HEK293T (cell line): ENCODE measurements at regions not wholly inside any gene's neighbourhood (a gene's known extent, or its start where the extent isn't known, plus 50 kb on each side); places are given as distances from the start of the nearest gene placed in this dataset.
A peak's percentile ranks its signal among the peaks of the same experiment; 100 is the strongest.

ENCODE experiments used
- CTCF ChIA-PET: fragments of 350-600 bp; formaldehyde crosslinking; extraction: SDS; loops from one replicate; lab custom pipeline; 2021; ENCODE audit warnings: antibody characterized with exemption, inconsistent platforms; lab: Yijun Ruan, JAX
- POLR2A ChIA-PET: fragments of 350-600 bp; formaldehyde crosslinking; extraction: SDS; loops from one replicate; lab custom pipeline; 2020; ENCODE audit warnings: antibody characterized with exemption, inconsistent platforms; lab: Yijun Ruan, JAX
- DNase-seq: peaks from one replicate; pipeline ENCODE4 v3.0.0; 2012; ENCODE audit warnings: mixed read lengths; ENCODE audit errors: extremely low spot score
- ARNT ChIP-seq: fragments of 450-650 bp; IDR thresholded peaks from 2 replicates; pipeline ENCODE4 v1.6.1; 2017; ENCODE audit warnings: mild to moderate bottlenecking
- BHLHE40 ChIP-seq: fragments of 450-650 bp; IDR thresholded peaks from 2 replicates; pipeline ENCODE4 v1.6.1; 2016; ENCODE audit warnings: mild to moderate bottlenecking, moderate library complexity, borderline replicate concordance
- CTBP1 ChIP-seq: fragments of 450-650 bp; IDR thresholded peaks from 2 replicates; pipeline ENCODE4 v1.6.1; 2016; ENCODE audit warnings: borderline replicate concordance
- ELF4 ChIP-seq: fragments of 450-650 bp; IDR thresholded peaks from 2 replicates; pipeline ENCODE4 v1.6.1; 2017; ENCODE audit warnings: antibody characterized with exemption
- FOXA1 ChIP-seq: fragments of 450-650 bp; IDR thresholded peaks from 2 replicates; pipeline ENCODE4 v1.6.1; 2016; ENCODE audit warnings: mild to moderate bottlenecking
- FOXK2 ChIP-seq: fragments of 450-650 bp; IDR thresholded peaks from 2 replicates; pipeline ENCODE4 v1.6.1; 2016; ENCODE audit warnings: mild to moderate bottlenecking
- FOXM1 ChIP-seq: fragments of 450-650 bp; IDR thresholded peaks from 2 replicates; pipeline ENCODE4 v1.6.1; 2017; ENCODE audit warnings: mild to moderate bottlenecking, borderline replicate concordance
- HDGF ChIP-seq: fragments of 450-650 bp; IDR thresholded peaks from 2 replicates; pipeline ENCODE4 v1.6.1; 2017; ENCODE audit warnings: antibody characterized with exemption, borderline replicate concordance
- L3MBTL2 ChIP-seq: fragments of 450-650 bp; conservative IDR thresholded peaks from 2 replicates; pipeline ENCODE4 v1.6.1; 2016; ENCODE audit warnings: mild to moderate bottlenecking
- LEF1 ChIP-seq: fragments of 450-650 bp; IDR thresholded peaks from 2 replicates; pipeline ENCODE4 v1.6.1; 2017; ENCODE audit warnings: mild to moderate bottlenecking, borderline replicate concordance
- NFRKB ChIP-seq: fragments of 450-650 bp; IDR thresholded peaks from 2 replicates; pipeline ENCODE4 v1.6.1; 2016; ENCODE audit warnings: mild to moderate bottlenecking, moderate library complexity
- SUZ12 ChIP-seq: fragments of 450-650 bp; IDR thresholded peaks from 2 replicates; pipeline ENCODE4 v1.6.1; 2016; ENCODE audit warnings: mild to moderate bottlenecking
- TARDBP ChIP-seq: fragments of 450-650 bp; IDR thresholded peaks from 2 replicates; pipeline ENCODE4 v1.6.1; 2016
- TF ChIP-seq, protein P1 (sequence below): fragments of 450-650 bp; IDR thresholded peaks from 2 replicates; pipeline ENCODE4 v1.6.1; 2016

DNA sequence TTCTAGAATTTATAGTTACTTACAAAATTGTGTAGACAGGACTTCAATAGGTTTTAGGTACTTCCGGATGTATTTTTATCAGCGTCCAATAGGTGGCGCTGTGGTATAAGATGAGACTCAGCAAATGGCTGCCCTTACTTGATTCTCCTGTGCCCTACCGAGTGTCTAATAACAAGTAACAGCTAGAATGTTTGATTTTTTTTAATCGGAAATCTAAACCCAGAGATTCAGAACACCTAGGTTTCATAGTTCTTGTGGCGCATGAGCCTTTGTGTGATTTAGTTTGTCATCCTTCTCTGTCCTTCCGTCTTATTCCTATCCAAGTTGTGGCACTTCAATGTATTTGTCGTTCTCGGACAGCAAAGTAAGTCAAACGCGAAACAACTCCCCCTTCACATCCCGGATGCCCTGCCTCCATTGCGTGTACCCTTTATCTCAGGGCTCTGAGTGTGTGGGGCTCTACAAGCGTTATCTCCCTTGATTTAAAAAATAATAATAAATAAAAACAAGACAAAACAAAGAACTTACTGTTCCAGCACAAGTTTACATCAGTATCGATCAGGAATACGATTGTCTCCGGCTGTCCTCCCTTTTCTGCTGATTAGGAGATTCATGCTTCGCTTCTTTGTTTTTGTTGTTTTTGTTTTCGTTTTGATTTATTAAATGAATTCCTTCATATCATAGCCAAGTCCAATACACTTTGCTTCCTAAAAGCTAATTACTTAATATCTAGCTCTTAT, 50.7 kb upstream of the SLC30A5 start:
- ChIA-PET CTCF (interaction anchor here (0.5 to 1.8 kb wide), 10 partner anchors 11 to 389 kb away, joined by 3 to 11 read pairs (median 4); no protein-coding TSS in a partner anchor), POLR2A (interaction anchor here (0.7 to 1.1 kb wide), 3 partner anchors 11 to 147 kb away, joined by 3 to 5 read pairs (median 3); no protein-coding TSS in a partner anchor)
- DNase-seq, result peak; percentile 75
- TF ChIP-seq BHLHE40 (no peak), CTBP1 (no peak), ELF4 (0 out of 2 replicates have a peak, but pooled peaks have one; percentile 28), TARDBP (no peak), FOXA1 (no peak), L3MBTL2 (0 out of 2 replicates have a peak, but pooled peaks have one; percentile 34), NFRKB (0 out of 2 replicates have a peak, but pooled peaks have one; percentile 25)

DNA sequence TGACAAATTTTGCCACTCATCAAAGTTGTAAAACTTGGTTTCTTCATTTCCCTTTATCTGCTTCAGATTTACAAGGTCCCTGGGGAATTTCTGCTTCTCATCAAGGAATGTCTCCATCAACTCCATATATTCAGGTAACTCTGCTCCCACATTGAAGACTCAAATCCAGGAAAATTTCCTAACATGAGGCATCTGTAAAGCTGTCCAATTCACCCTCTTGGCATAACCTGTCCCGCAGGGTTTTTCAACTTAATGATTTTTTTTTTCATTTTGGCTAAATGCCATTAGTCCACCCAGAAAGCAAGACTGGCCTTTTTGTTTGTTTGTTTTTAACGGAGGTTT, 50.2 kb upstream of the SLC30A5 start:
- POLR2A ChIA-PET, result interaction anchor here (1.1 kb wide), 2 partner anchors 50 to 147 kb away, joined by 3 to 5 read pairs; no protein-coding TSS in a partner anchor
- CTCF ChIA-PET, result interaction anchor here (0.7 to 1.8 kb wide), 4 partner anchors 13 to 189 kb away, joined by 5 to 11 read pairs (median 6); no protein-coding TSS in a partner anchor
- DNase-seq, result no peak
- TF ChIP-seq HDGF, result no peak
- no peak for TF ChIP-seq L3MBTL2
- no peak for TF ChIP-seq ARNT
- TF ChIP-seq FOXK2, result no peak
- TF ChIP-seq NFRKB, result no peak
- TF ChIP-seq, protein P1, sequence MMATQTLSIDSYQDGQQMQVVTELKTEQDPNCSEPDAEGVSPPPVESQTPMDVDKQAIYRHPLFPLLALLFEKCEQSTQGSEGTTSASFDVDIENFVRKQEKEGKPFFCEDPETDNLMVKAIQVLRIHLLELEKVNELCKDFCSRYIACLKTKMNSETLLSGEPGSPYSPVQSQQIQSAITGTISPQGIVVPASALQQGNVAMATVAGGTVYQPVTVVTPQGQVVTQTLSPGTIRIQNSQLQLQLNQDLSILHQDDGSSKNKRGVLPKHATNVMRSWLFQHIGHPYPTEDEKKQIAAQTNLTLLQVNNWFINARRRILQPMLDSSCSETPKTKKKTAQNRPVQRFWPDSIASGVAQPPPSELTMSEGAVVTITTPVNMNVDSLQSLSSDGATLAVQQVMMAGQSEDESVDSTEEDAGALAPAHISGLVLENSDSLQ, result no peak
- TF ChIP-seq CTBP1, result no peak
- no peak for TF ChIP-seq LEF1
- no peak for TF ChIP-seq FOXM1
- no peak for TF ChIP-seq FOXA1
- no peak for TF ChIP-seq BHLHE40
- no peak for TF ChIP-seq SUZ12
- TF ChIP-seq ELF4, result no peak
- no peak for TF ChIP-seq TARDBP
